Heart left ventricle (tissue), 16 donors: ENCODE measurements at regions not wholly inside any gene's neighbourhood (a gene's known extent, or its start where the extent isn't known, plus 50 kb on each side); places are given as distances from the start of the nearest gene placed in this dataset.
A peak's percentile ranks its signal among the peaks of the same experiment; 100 is the strongest.

Experiments
- ATAC-seq, 4 donors: fragments of 200-7000 bp; cut with Tn5 transposase; one replicate each; pipeline ENCODE4 v1.9.1; 2020 to 2022; ENCODE audit warnings: moderate library complexity in 4 of 4, mild to moderate bottlenecking in 3 of 4, moderate number of reproducible peaks in 1 of 4
- DNase-seq, 5 donors: peaks; one replicate each; pipeline ENCODE4 v3.0.0-alpha.2; 2020
- H3K27ac ChIP-seq, 12 donors: fragments of 200-600 bp; sonication (generic) in 4 of 12; one replicate each; pipeline versions ENCODE4 v1.5.0 to v1.8.0; 2016 to 2022; ENCODE audit warnings: mild to moderate bottlenecking in 2 of 12
- H3K27me3 ChIP-seq, 9 donors: fragments of 200-600 bp; sonication (generic) in 2 of 9; one replicate each; pipeline versions ENCODE4 v1.5.1 to v1.8.0; 2016 to 2022; ENCODE audit warnings: mild to moderate bottlenecking in 3 of 9
- H3K36me3 ChIP-seq, 9 donors: fragments of 200-600 bp; sonication (generic) in 2 of 9; one replicate each; pipeline versions ENCODE4 v1.5.0 to v1.8.0; 2018 to 2022; ENCODE audit warnings: mild to moderate bottlenecking in 2 of 9
- H3K4me1 ChIP-seq, 12 donors: fragments of 200-600 bp; sonication (generic) in 4 of 12; one replicate each; pipeline versions ENCODE4 v1.5.0 to v1.8.0; 2016 to 2022; ENCODE audit warnings: mild to moderate bottlenecking in 3 of 12
- H3K4me3 ChIP-seq, 12 donors: fragments of 200-600 bp; sonication (generic) in 4 of 12; one replicate each; pipeline versions ENCODE4 v1.5.0 to v1.8.0; 2017 to 2022; ENCODE audit warnings: mild to moderate bottlenecking in 9 of 12, moderate library complexity in 4 of 12
- H3K9me3 ChIP-seq, 12 donors: fragments of 200-600 bp; sonication (generic) in 4 of 12; one replicate each; pipeline versions ENCODE4 v1.5.0 to v1.8.0; 2016 to 2022; ENCODE audit warnings: mild to moderate bottlenecking in 1 of 12
- CTCF ChIP-seq, 12 donors: fragments of 200-600 bp; sonication (generic) in 4 of 12; IDR thresholded peaks; one replicate each; pipeline versions ENCODE4 v1.5.0 to v1.8.0; 2018 to 2022; ENCODE audit warnings: antibody characterized with exemption in 12 of 12, mild to moderate bottlenecking in 5 of 12
- POLR2A ChIP-seq, 2 donors: fragments of 450-650 bp; IDR thresholded peaks; one replicate each; pipeline ENCODE4 v1.6.1; 2017; ENCODE audit warnings: antibody characterized with exemption in 2 of 2, mild to moderate bottlenecking in 2 of 2, moderate library complexity in 2 of 2
- WGBS, 4 donors: extraction: QIAGEN DNeasy Blood & Tissue Kit in 2 of 4; methylation state at CpG; one replicate each; pipeline versions ENCODE4 v1.1.5 to v1.1.7; 2013 to 2018; 5-methylcytosine and 5-hydroxymethylcytosine counted together
- intact Hi-C, 10 donors: fragments of 100-400 bp; cut with DNase I; formaldehyde crosslinking; loops; one replicate each; pipeline versions ENCODE4 v1.11.1 to v1.14.2; 2022
- donor health status: ischemic (EF 13 %, LVEDD 7.1; RV severe dilation, severe dysfunction).
- donor health status: healthy with polysubstance abuse.
- donor health status: DM: no; HTN: yes; CAD: no.
- donor health status: DM: no; HTN: no; CAD: no.
- donor health status: ischemic (EF 25% LVEDD 6.9; RV normal size, moderate dysfunction).
- donor health status: ischemic (EF 25% LVEDD 5.7; RV mildly dilated, moderate dysfunction).
- donor health status: healthy.
- donor health status: DM: yes; HTN: yes; CAD: no.
- donor health status: ischemic (EF 35%, LVEDD 5.7; RV mildly dilated, moderate dysfunction).
- donor health status: nonischemic (EF 11% LVEDD 7.7; RV severe dilation, severe dysfunction).
- donor health status: DM: yes; HTN: yes; CAD: no.
- donor health status: PGD.
- donor health status: ischemic (EF 29% LVEDD 5.4; RV normal size, mild dysfunction).
- donor health status: nonischemic (EF 23%, LVEDD 6.1; RV moderate dilation, normal function).

DNA sequence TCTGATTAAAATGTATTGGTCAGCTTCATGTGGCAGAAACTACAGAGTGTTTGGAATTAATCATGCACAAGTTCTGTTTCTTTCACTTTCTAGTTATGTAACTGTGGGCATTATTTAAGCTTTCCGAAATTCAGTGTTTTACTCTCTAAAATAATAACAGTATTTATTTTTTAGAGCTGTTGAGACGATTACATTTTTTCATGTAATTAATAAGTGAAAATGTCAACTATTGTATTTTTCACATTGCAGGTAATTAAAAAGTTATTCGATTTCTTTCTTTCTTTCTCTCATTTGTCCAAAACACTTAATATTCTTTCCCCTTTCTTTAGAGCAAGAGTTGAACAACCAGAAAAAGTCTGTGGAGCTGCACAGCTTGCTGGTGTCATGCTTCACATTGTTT lies 559.4 kb upstream of the PCDH20 start:
- intact Hi-C loops = no loop called here
- no peaks in the 10 kb centered on the region for H3K9me3 ChIP-seq
- WGBS, 4 donors = 77 to 85% (median 80%) methylated on average over 3 of the region's 3 CpGs
- no peak overlapping the region for H3K27ac ChIP-seq
- no peak for ATAC-seq
- H3K36me3 ChIP-seq = no peaks in the 10 kb centered on the region
- no peaks in the 10 kb centered on the region for H3K27me3 ChIP-seq
- no peak for TF ChIP-seq CTCF (IDR thresholded peaks at IDR 0.05)
- no peak for TF ChIP-seq POLR2A (IDR thresholded peaks at IDR 0.05)
- no peak for DNase-seq
- no peak overlapping the region for H3K4me3 ChIP-seq
- no peaks in the 10 kb centered on the region for H3K4me1 ChIP-seq

GRCh38 chr13:61965756-61966155 lies 550.1 kb upstream of the PCDH20 start:
- Histone ChIP-seq H3K4me1 (no peaks in the 10 kb centered on the region), H3K36me3 (no peaks in the 10 kb centered on the region), H3K27ac (no peak overlapping the region), H3K27me3 (no peaks in the 10 kb centered on the region), H3K4me3 (no peak overlapping the region), H3K9me3 (no peaks in the 10 kb centered on the region)
- no peak for ATAC-seq
- WGBS, 4 donors = 80 to 86% (median 83%) methylated on average over 4 of the region's 4 CpGs
- intact Hi-C loops = no loop called here
- TF ChIP-seq POLR2A (IDR thresholded peaks at IDR 0.05) (no peak), CTCF (IDR thresholded peaks at IDR 0.05) (no peak)
- DNase-seq = no peak

DNA sequence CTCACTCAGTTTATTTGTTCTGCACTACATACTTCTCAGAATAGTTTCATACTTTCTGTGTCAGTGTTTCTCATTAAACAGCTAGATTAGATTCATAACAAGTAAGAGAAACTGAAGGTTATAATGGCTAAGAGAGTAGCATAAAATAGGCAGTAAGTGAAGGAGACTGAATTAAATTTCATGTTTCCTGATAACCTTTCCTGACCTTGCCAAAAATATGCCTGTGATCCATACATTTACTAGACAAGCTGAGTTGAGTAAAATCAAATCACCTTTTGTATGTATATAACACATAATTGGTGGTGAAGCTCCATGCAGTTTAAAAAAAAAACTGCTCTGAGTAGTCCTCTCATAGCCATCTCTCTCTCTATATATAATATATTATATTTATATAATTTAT lies 545.3 kb upstream of the PCDH20 start:
- ATAC-seq (no peak), DNase-seq (no peak)
- Histone ChIP-seq H3K9me3 (no peaks in the 10 kb centered on the region), H3K4me1 (no peaks in the 10 kb centered on the region), H3K4me3 (no peak overlapping the region), H3K27me3 (no peaks in the 10 kb centered on the region), H3K27ac (no peak overlapping the region), H3K36me3 (no peaks in the 10 kb centered on the region)
- TF ChIP-seq POLR2A (IDR thresholded peaks at IDR 0.05) (no peak), CTCF (IDR thresholded peaks at IDR 0.05) (no peak)
- intact Hi-C loops = no loop called here

- Histone ChIP-seq H3K27ac (no peak overlapping the region), H3K4me1 (no peaks in the 10 kb centered on the region), H3K27me3 (no peaks in the 10 kb centered on the region), H3K9me3 (no peaks in the 10 kb centered on the region), H3K4me3 (no peak overlapping the region), H3K36me3 (no peaks in the 10 kb centered on the region)
- DNase-seq (no peak), ATAC-seq (no peak)
- WGBS, 4 donors = 9 to 15% (median 11%) methylated on average over 3 of the region's 3 CpGs
- intact Hi-C loops = loop anchor here in 3 of 10 donors (5.0 to 10.0 kb wide), 2 partner anchors 1327 to 1499 kb away; no protein-coding TSS in a partner anchor
- no peak for TF ChIP-seq POLR2A (IDR thresholded peaks at IDR 0.05)
- TF ChIP-seq CTCF (IDR thresholded peaks at IDR 0.05) = peak in 8 of 12 donors; percentile 6 to 48 (median 36)
These were observed 538.4 kb upstream of the PCDH20 start for GRCh38 chr13:61954092-61954491.
